ENCODE measurements at regions not wholly inside any gene's neighbourhood (a gene's known extent, or its start where the extent isn't known, plus 50 kb on each side); places are given as distances from the start of the nearest gene placed in this dataset.

- TF ChIP-seq CTCF (IDR thresholded peaks at IDR 0.05 in 4 of 5, conservative IDR thresholded peaks at IDR 0.05 in 1 of 5): no peak
- no peak for TF ChIP-seq POLR2A (IDR thresholded peaks at IDR 0.05)
These were observed 180.3 kb downstream of the ZDHHC21 start for GRCh38 chr9:14512942-14513341.

All from gastrocnemius medialis (tissue), 4 donors.